Esophagus squamous epithelium (tissue), 5 donors: ENCODE measurements at regions not wholly inside any gene's neighbourhood (a gene's known extent, or its start where the extent isn't known, plus 50 kb on each side); places are given as distances from the start of the nearest gene placed in this dataset.

ENCODE experiments used
- DNase-seq: peaks from one replicate; lab custom pipeline; 2025; lab: John Stamatoyannopoulos, UW
- H3K27ac ChIP-seq, 4 donors: fragments of 200-600 bp; sonication (generic); one replicate each; pipeline ENCODE4 v1.5.1; 2016 to 2019; ENCODE audit warnings: mild to moderate bottlenecking in 1 of 4
- H3K27me3 ChIP-seq, 4 donors: fragments of 200-600 bp; sonication (generic); 1 replicate in 3 of 4; 2 replicates in 1 of 4; pipeline versions ENCODE4 v1.5.1 to v1.6.0; 2017 to 2021; ENCODE audit warnings: antibody characterized with exemption in 1 of 4
- H3K36me3 ChIP-seq, 3 donors: fragments of 200-600 bp; sonication (generic); one replicate each; pipeline ENCODE4 v1.5.1; 2016 to 2019
- H3K4me1 ChIP-seq, 3 donors: fragments of 200-600 bp; sonication (generic); one replicate each; pipeline ENCODE4 v1.5.1; 2017 to 2019
- H3K4me3 ChIP-seq, 4 donors: fragments of 200-600 bp; sonication (generic); 1 replicate in 3 of 4; 2 replicates in 1 of 4; pipeline ENCODE4 v1.5.1; 2016 to 2019; ENCODE audit warnings: mild to moderate bottlenecking in 2 of 4, moderate library complexity in 1 of 4
- H3K9me3 ChIP-seq, 3 donors: fragments of 200-600 bp; sonication (generic); one replicate each; pipeline ENCODE4 v1.5.1; 2016 to 2019
- CTCF ChIP-seq, 6 experiments: fragments of 450-650 bp in 4 of 6; fragments of 200-600 bp in 2 of 6; sonication (generic) in 2 of 6; IDR thresholded peaks; one replicate each; pipeline ENCODE4 v1.5.1; 2016 to 2019; ENCODE audit warnings: antibody characterized with exemption in 6 of 6, mild to moderate bottlenecking in 4 of 6, moderate library complexity in 4 of 6
- POLR2A ChIP-seq, 4 donors: fragments of 450-650 bp; IDR thresholded peaks; one replicate each; pipeline ENCODE4 v1.6.1; 2017; ENCODE audit warnings: antibody characterized with exemption in 4 of 4, mild to moderate bottlenecking in 4 of 4, moderate library complexity in 3 of 4
- WGBS, 2 donors: methylation state at CpG; one replicate each; pipeline ENCODE4 v1.1.5; 2018; 5-methylcytosine and 5-hydroxymethylcytosine counted together
- intact Hi-C: fragments of 100-400 bp; cut with DNase I; formaldehyde crosslinking; loops from one replicate; pipeline ENCODE4 v1.15.0; 2022
- donor health status: DM: yes; HTN: yes; CAD: no.

GRCh38 chr16:85347213-85347591, 234.9 kb upstream of the CIBAR2 start:
- intact Hi-C loops, result no loop called here
- WGBS, 2 donors, result 17% methylated on average over 2 of the region's 11 CpGs; no CpG with 5 or more reads in 1 of the 2 donors
- DNase-seq, result no peak

GRCh38 chr16:85348065-85348840, 236.0 kb upstream of the CIBAR2 start:
- 91 to 92% methylated on average over 11 to 12 of the region's 12 CpGs for WGBS, 2 donors
- Histone ChIP-seq H3K27ac (no peak overlapping the region), H3K4me3 (no peak overlapping the region), H3K36me3 (no peaks in the 10 kb centered on the region), H3K27me3 (peaks cover 0 to 27% (median 0%) of the 10 kb centered on the region in 4 donors), H3K9me3 (no peaks in the 10 kb centered on the region), H3K4me1 (peaks cover 12 to 42% (median 12%) of the 10 kb centered on the region in 3 donors)
- no peak for DNase-seq
- intact Hi-C loops, result no loop called here
- TF ChIP-seq POLR2A (IDR thresholded peaks at IDR 0.05), result no peak
- TF ChIP-seq CTCF (IDR thresholded peaks at IDR 0.05), result no peak

More at GRCh38 chr16:85347213-85347591, 234.9 kb upstream of the CIBAR2 start:
- Histone ChIP-seq H3K36me3 (no peaks in the 10 kb centered on the region), H3K27ac (no peak overlapping the region), H3K27me3 (peaks cover 0 to 33% (median 0%) of the 10 kb centered on the region in 4 donors), H3K9me3 (no peaks in the 10 kb centered on the region), H3K4me3 (no peak overlapping the region), H3K4me1 (peaks cover 12 to 31% (median 12%) of the 10 kb centered on the region in 3 donors)
- TF ChIP-seq CTCF (IDR thresholded peaks at IDR 0.05) (peak in 5 of 6 experiments; percentile 36 to 76 (median 56)), POLR2A (IDR thresholded peaks at IDR 0.05) (no peak)

- no peak for DNase-seq
- Histone ChIP-seq H3K27me3 (peaks cover 0 to 26% (median 0%) of the 10 kb centered on the region in 4 donors), H3K4me3 (no peak overlapping the region), H3K4me1 (peaks cover 12 to 48% (median 12%) of the 10 kb centered on the region in 3 donors), H3K27ac (no peak overlapping the region), H3K9me3 (no peaks in the 10 kb centered on the region), H3K36me3 (no peaks in the 10 kb centered on the region)
- 89 to 92% methylated on average over 6 to 18 of the region's 21 CpGs for WGBS, 2 donors
- TF ChIP-seq CTCF (IDR thresholded peaks at IDR 0.05), result no peak
- no peak for TF ChIP-seq POLR2A (IDR thresholded peaks at IDR 0.05)
- intact Hi-C loops, result no loop called here
Observed at GRCh38 chr16:85348911-85349334, 236.7 kb upstream of the CIBAR2 start.

GRCh38 chr16:85349365-85350145, 237.3 kb upstream of the CIBAR2 start:
- WGBS, 2 donors, result 55 to 60% methylated on average over 21 to 24 of the region's 26 CpGs
- no peaks in the 10 kb centered on the region for H3K36me3 ChIP-seq
- H3K27me3 ChIP-seq, result peaks cover 0 to 19% (median 0%) of the 10 kb centered on the region in 4 donors
- TF ChIP-seq POLR2A (IDR thresholded peaks at IDR 0.05), result no peak
- no peak for TF ChIP-seq CTCF (IDR thresholded peaks at IDR 0.05)
- intact Hi-C loops, result no loop called here
- H3K4me3 ChIP-seq, result no peak overlapping the region
- peaks cover 16 to 55% (median 17%) of the 10 kb centered on the region in 3 donors for H3K4me1 ChIP-seq
- no peak overlapping the region for H3K27ac ChIP-seq
- no peak for DNase-seq
- H3K9me3 ChIP-seq, result no peaks in the 10 kb centered on the region
